Keratinocyte (primary cell): ENCODE measurements at regions not wholly inside any gene's neighbourhood (a gene's known extent, or its start where the extent isn't known, plus 50 kb on each side); places are given as distances from the start of the nearest gene placed in this dataset.
"Not testable (repeated sequence)": the region's sequence is repeated elsewhere in the genome, so short reads cannot be mapped to it uniquely, and the experiment has no call there.

ENCODE experiments used
- DNase-seq: peaks from one replicate; pipeline ENCODE4 v3.0.0-alpha.2; 2011; ENCODE audit warnings: low read depth, missing footprints, low spot score
- FAIRE-seq: peaks from 2 replicates; lab custom pipeline; 2011; peaks lifted over from hg19 to GRCh38; lab: Jason Lieb, UNC
- H2AFZ ChIP-seq: 2 replicates; pipeline ENCODE4 v1.6.0; 2012; ENCODE audit warnings: low read length, control low read depth, inconsistent platforms; ENCODE audit not compliant: control insufficient read depth
- H3K27ac ChIP-seq: 2 replicates; pipeline ENCODE4 v1.5.1; 2011; ENCODE audit warnings: low read length; ENCODE audit not compliant: control insufficient read depth, insufficient read depth
- H3K27me3 ChIP-seq: 3 replicates; pipeline ENCODE4 v1.6.0; 2011; ENCODE audit warnings: low read length; ENCODE audit not compliant: control insufficient read depth, insufficient read depth; ENCODE audit errors: extremely low read depth
- H3K36me3 ChIP-seq, 2 experiments: 2 replicates in 1 of 2; 3 replicates in 1 of 2; pipeline ENCODE4 v1.5.1; 2011; ENCODE audit warnings: low read length in 2 of 2, mild to moderate bottlenecking in 1 of 2; ENCODE audit not compliant: control insufficient read depth in 2 of 2, insufficient read depth in 2 of 2; ENCODE audit errors: extremely low read depth in 1 of 2
- H3K4me1 ChIP-seq: 3 replicates; pipeline ENCODE4 v1.5.1; 2011; ENCODE audit warnings: low read length; ENCODE audit not compliant: control insufficient read depth, insufficient read depth; ENCODE audit errors: extremely low read depth
- H3K4me2 ChIP-seq: 3 replicates; pipeline ENCODE4 v1.6.0; 2011; ENCODE audit warnings: low read depth, low read length; ENCODE audit not compliant: control insufficient read depth, insufficient read depth; ENCODE audit errors: extremely low read depth
- H3K4me3 ChIP-seq, 3 experiments: fragments of 200-600 bp in 1 of 3; sonication (generic) in 1 of 3; 2 replicates in 2 of 3; 3 replicates in 1 of 3; pipeline ENCODE4 v1.5.1; 2011 to 2016; ENCODE audit warnings: low read length in 3 of 3, mild to moderate bottlenecking in 3 of 3, control low read depth in 2 of 3, inconsistent platforms in 1 of 3, low read depth in 1 of 3, mixed read lengths in 1 of 3, mixed run types in 1 of 3, moderate library complexity in 1 of 3; ENCODE audit not compliant: control insufficient read depth in 2 of 3, insufficient read depth in 2 of 3; ENCODE audit errors: extremely low read depth in 1 of 3
- H3K79me2 ChIP-seq: 2 replicates; pipeline ENCODE4 v1.6.0; 2012; ENCODE audit warnings: low read length; ENCODE audit not compliant: control insufficient read depth, insufficient read depth
- H3K9ac ChIP-seq: 3 replicates; pipeline ENCODE4 v1.6.0; 2011; ENCODE audit warnings: low read length; ENCODE audit not compliant: control insufficient read depth, insufficient read depth; ENCODE audit errors: extremely low read depth
- H3K9me1 ChIP-seq: 3 replicates; pipeline ENCODE4 v1.6.0; 2011; ENCODE audit warnings: low read length; ENCODE audit not compliant: control insufficient read depth, insufficient read depth; ENCODE audit errors: extremely low read depth
- H3K9me3 ChIP-seq: 2 replicates; pipeline ENCODE4 v1.5.1; 2012; ENCODE audit warnings: low read depth, low read length; ENCODE audit not compliant: control insufficient read depth
- H4K20me1 ChIP-seq: 3 replicates; pipeline ENCODE4 v1.6.0; 2011; ENCODE audit warnings: low read length; ENCODE audit not compliant: control insufficient read depth, insufficient read depth; ENCODE audit errors: extremely low read depth
- EZH2 ChIP-seq: IDR thresholded peaks from one replicate; pipeline ENCODE4 v1.6.1; 2012; ENCODE audit warnings: inconsistent platforms, mild to moderate bottlenecking, low read length, moderate library complexity
- dilution Hi-C: fragments of 300-500 bp; cut with MboI; formaldehyde crosslinking; loops from one replicate; pipeline ENCODE4 v1.7.0; 2020; ENCODE audit warnings: low sequenced_read_pairs; ENCODE audit not compliant: extremely low pct_ligation_motif_present
- TF ChIP-seq, protein P1 (sequence below), 3 experiments: IDR thresholded peaks in 1 of 3; conservative IDR thresholded peaks in 1 of 3; optimal IDR thresholded peaks in 1 of 3; 2 replicates in 2 of 3; 3 replicates in 1 of 3; pipeline versions ENCODE3 to v1.5.1; 2011; ENCODE audit warnings: low read length in 3 of 3, mild to moderate bottlenecking in 3 of 3, moderate library complexity in 2 of 3, control low read depth in 1 of 3, inconsistent platforms in 1 of 3; ENCODE audit not compliant: insufficient read depth in 2 of 3; ENCODE audit errors: extremely low read depth in 1 of 3

DNA sequence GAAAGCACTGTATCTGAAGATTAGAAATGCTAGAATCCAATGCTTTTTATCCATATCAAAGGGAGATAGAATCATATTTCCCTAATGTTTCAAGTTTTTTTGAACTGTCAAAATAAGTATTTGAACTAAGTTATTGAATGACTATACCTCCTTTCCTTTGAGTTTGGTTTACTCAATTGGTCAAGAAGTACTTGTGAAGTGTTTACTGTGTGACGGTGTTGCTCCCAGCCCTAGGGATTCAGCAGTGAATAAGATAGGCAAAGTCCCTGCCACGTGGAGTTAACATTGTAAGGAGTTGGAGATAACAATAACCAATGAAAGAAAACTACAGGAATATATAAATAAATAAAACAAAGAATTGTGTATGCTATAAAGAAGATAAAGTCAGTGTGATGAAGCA is 535.9 kb downstream of the FRK start:
- FAIRE-seq = no peak
- Histone ChIP-seq H3K79me2 (no peaks in the 10 kb centered on the region), H3K27ac (no peak overlapping the region), H3K9me3 (no peaks in the 10 kb centered on the region), H3K27me3 (no peaks in the 10 kb centered on the region), H3K9ac (no peak overlapping the region), H4K20me1 (no peaks in the 10 kb centered on the region), H3K4me1 (no peaks in the 10 kb centered on the region), H2AFZ (no peak overlapping the region), H3K9me1 (no peaks in the 10 kb centered on the region), H3K4me2 (no peak overlapping the region), H3K36me3 (no peaks in the 10 kb centered on the region), H3K4me3 (no peak overlapping the region)
- TF ChIP-seq, protein P1, sequence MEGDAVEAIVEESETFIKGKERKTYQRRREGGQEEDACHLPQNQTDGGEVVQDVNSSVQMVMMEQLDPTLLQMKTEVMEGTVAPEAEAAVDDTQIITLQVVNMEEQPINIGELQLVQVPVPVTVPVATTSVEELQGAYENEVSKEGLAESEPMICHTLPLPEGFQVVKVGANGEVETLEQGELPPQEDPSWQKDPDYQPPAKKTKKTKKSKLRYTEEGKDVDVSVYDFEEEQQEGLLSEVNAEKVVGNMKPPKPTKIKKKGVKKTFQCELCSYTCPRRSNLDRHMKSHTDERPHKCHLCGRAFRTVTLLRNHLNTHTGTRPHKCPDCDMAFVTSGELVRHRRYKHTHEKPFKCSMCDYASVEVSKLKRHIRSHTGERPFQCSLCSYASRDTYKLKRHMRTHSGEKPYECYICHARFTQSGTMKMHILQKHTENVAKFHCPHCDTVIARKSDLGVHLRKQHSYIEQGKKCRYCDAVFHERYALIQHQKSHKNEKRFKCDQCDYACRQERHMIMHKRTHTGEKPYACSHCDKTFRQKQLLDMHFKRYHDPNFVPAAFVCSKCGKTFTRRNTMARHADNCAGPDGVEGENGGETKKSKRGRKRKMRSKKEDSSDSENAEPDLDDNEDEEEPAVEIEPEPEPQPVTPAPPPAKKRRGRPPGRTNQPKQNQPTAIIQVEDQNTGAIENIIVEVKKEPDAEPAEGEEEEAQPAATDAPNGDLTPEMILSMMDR (optimal IDR thresholded peaks at IDR 0.05 in 1 of 3, IDR thresholded peaks at IDR 0.05 in 1 of 3, conservative IDR thresholded peaks at IDR 0.05 in 1 of 3; ENCODE audit: extremely low read depth in 1 of 3, insufficient read depth in 2 of 3, low read length in 3 of 3) = no peak
- TF ChIP-seq EZH2 = no peak
- DNase-seq = no peak
- dilution Hi-C loops = no loop called here

DNA sequence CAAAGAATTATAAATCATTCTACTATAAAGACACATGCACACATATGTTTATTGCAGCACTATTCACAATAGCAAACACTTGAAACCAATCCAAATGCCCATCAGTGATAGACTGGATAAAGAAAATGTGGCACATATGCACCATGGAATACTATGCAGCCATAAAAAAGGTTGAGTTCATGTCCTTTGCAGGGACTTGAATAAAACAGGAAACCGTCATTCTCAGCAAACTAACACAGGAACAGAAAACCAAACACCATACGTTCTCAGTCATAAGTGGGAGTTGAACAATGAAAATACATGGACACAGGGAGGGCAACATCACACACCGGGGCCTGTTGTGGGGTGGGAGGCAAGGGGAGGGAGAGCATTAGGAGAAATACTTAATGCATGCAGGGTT is 538.9 kb downstream of the FRK start:
- H3K4me2 ChIP-seq, H3K79me2 ChIP-seq, H3K9ac ChIP-seq, H3K9me1 ChIP-seq, H3K9me3 ChIP-seq, H3K27ac ChIP-seq, H2AFZ ChIP-seq, H3K4me1 ChIP-seq, FAIRE-seq, H4K20me1 ChIP-seq, DNase-seq, H3K36me3 ChIP-seq, dilution Hi-C loops, H3K4me3 ChIP-seq, H3K27me3 ChIP-seq: not testable (repeated sequence)

DNA sequence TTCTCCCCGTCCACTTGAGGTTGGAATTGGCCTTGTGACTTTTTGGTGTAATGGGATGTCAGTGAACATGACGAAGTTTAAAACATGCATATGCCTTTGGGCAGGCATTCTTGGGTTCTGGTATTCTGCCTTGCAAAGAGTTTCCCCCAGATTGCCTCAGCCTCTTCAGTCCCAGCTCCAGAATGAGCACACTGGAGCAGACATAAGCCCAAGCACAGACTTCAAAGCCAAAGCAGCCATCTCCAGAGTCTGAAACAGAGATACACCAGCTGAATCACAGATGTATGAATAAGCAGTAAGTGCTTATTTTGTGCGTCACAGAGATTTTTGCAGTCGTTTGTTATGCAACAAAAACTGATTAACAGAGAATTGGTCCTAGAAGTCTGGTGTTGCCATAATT is 546.0 kb downstream of the FRK start:
- Histone ChIP-seq H3K27ac (no peak overlapping the region), H3K27me3 (no peaks in the 10 kb centered on the region), H3K9me1 (no peaks in the 10 kb centered on the region), H2AFZ (no peak overlapping the region), H3K79me2 (no peaks in the 10 kb centered on the region), H3K9me3 (no peaks in the 10 kb centered on the region), H3K36me3 (no peaks in the 10 kb centered on the region), H3K9ac (no peak overlapping the region), H3K4me3 (no peak overlapping the region), H4K20me1 (no peaks in the 10 kb centered on the region), H3K4me2 (no peak overlapping the region), H3K4me1 (no peaks in the 10 kb centered on the region)
- TF ChIP-seq EZH2 = no peak
- TF ChIP-seq, protein P1 (optimal IDR thresholded peaks at IDR 0.05 in 1 of 3, IDR thresholded peaks at IDR 0.05 in 1 of 3, conservative IDR thresholded peaks at IDR 0.05 in 1 of 3; ENCODE audit: extremely low read depth in 1 of 3, insufficient read depth in 2 of 3, low read length in 3 of 3) = no peak
- FAIRE-seq = no peak
- no peak for DNase-seq
- dilution Hi-C loops = no loop called here
